Skeletal muscle satellite cell (primary cell): ENCODE measurements at regions not wholly inside any gene's neighbourhood (a gene's known extent, or its start where the extent isn't known, plus 50 kb on each side); places are given as distances from the start of the nearest gene placed in this dataset.

Source experiments
- H3K27me3 ChIP-seq: 2 replicates; pipeline ENCODE4 v1.7.0; 2013; ENCODE audit warnings: low read length; ENCODE audit not compliant: control insufficient read depth, insufficient read depth
- H3K36me3 ChIP-seq: 2 replicates; pipeline ENCODE4 v1.7.0; 2013; ENCODE audit warnings: mild to moderate bottlenecking, control low read depth, low read length; ENCODE audit not compliant: insufficient read depth
- H3K4me1 ChIP-seq: 2 replicates; pipeline ENCODE4 v1.7.0; 2013; ENCODE audit warnings: low read length; ENCODE audit not compliant: control insufficient read depth, insufficient read depth
- H3K4me2 ChIP-seq: 2 replicates; pipeline ENCODE4 v1.7.0; 2013; ENCODE audit warnings: mild to moderate bottlenecking, low read length
- H3K4me3 ChIP-seq: 2 replicates; pipeline ENCODE4 v1.7.0; 2013; ENCODE audit warnings: low read length
- H3K9ac ChIP-seq: 2 replicates; pipeline ENCODE4 v1.7.0; 2013; ENCODE audit warnings: mild to moderate bottlenecking, low read depth, low read length, moderate library complexity
- H3K9me3 ChIP-seq: replicated peaks from 2 replicates; pipeline ENCODE4 v1.7.0; 2013; ENCODE audit warnings: mild to moderate bottlenecking, control low read depth, low read length

GRCh38 chr9:115262952-115263351 is 145.0 kb upstream of the TNC start:
- Histone ChIP-seq H3K4me3 (no peak overlapping the region), H3K27me3 (no peaks in the 10 kb centered on the region), H3K9me3 (no peaks in the 10 kb centered on the region), H3K9ac (no peak overlapping the region), H3K4me2 (no peak overlapping the region), H3K4me1 (peaks cover 43% of the 10 kb centered on the region), H3K36me3 (no peaks in the 10 kb centered on the region)

GRCh38 chr9:115263371-115264075 is 145.6 kb upstream of the TNC start:
- Histone ChIP-seq H3K4me1 (peaks cover 43% of the 10 kb centered on the region), H3K4me3 (no peak overlapping the region), H3K36me3 (no peaks in the 10 kb centered on the region), H3K4me2 (no peak overlapping the region), H3K9ac (no peak overlapping the region), H3K9me3 (no peaks in the 10 kb centered on the region), H3K27me3 (no peaks in the 10 kb centered on the region)

- H3K9me3 ChIP-seq, result no peaks in the 10 kb centered on the region
- no peak overlapping the region for H3K4me3 ChIP-seq
- H3K27me3 ChIP-seq, result no peaks in the 10 kb centered on the region
- H3K4me1 ChIP-seq, result peaks cover 43% of the 10 kb centered on the region
- H3K36me3 ChIP-seq, result no peaks in the 10 kb centered on the region
- no peak overlapping the region for H3K4me2 ChIP-seq
- no peak overlapping the region for H3K9ac ChIP-seq
Measured at GRCh38 chr9:115264313-115264712, 146.4 kb upstream of the TNC start.

GRCh38 chr9:115267790-115268189 is 149.8 kb upstream of the TNC start:
- Histone ChIP-seq H3K9ac (no peak overlapping the region), H3K4me3 (no peak overlapping the region), H3K36me3 (no peaks in the 10 kb centered on the region), H3K4me1 (peaks cover 25% of the 10 kb centered on the region), H3K27me3 (no peaks in the 10 kb centered on the region), H3K4me2 (no peak overlapping the region), H3K9me3 (no peaks in the 10 kb centered on the region)

GRCh38 chr9:115275753-115276152 is 157.8 kb upstream of the TNC start:
- no peaks in the 10 kb centered on the region for H3K9me3 ChIP-seq
- H3K9ac ChIP-seq, result no peak overlapping the region

GRCh38 chr9:115276621-115277020 is 158.7 kb upstream of the TNC start:
- Histone ChIP-seq H3K4me3 (no peak overlapping the region), H3K9ac (no peak overlapping the region), H3K27me3 (no peaks in the 10 kb centered on the region), H3K36me3 (no peaks in the 10 kb centered on the region), H3K4me2 (no peak overlapping the region), H3K9me3 (no peaks in the 10 kb centered on the region), H3K4me1 (peaks cover 8% of the 10 kb centered on the region)

More at GRCh38 chr9:115275753-115276152, 157.8 kb upstream of the TNC start:
- no peaks in the 10 kb centered on the region for H3K36me3 ChIP-seq
- H3K4me1 ChIP-seq, result peaks cover 8% of the 10 kb centered on the region
- no peak overlapping the region for H3K4me3 ChIP-seq
- H3K4me2 ChIP-seq, result no peak overlapping the region
- no peaks in the 10 kb centered on the region for H3K27me3 ChIP-seq

GRCh38 chr9:115277301-115277700 is 159.3 kb upstream of the TNC start:
- no peaks in the 10 kb centered on the region for H3K36me3 ChIP-seq
- no peak overlapping the region for H3K9ac ChIP-seq
- H3K27me3 ChIP-seq, result no peaks in the 10 kb centered on the region
- H3K4me3 ChIP-seq, result no peak overlapping the region
- no peaks in the 10 kb centered on the region for H3K9me3 ChIP-seq
- peaks cover 8% of the 10 kb centered on the region for H3K4me1 ChIP-seq
- no peak overlapping the region for H3K4me2 ChIP-seq

- no peak overlapping the region for H3K9ac ChIP-seq
- no peaks in the 10 kb centered on the region for H3K36me3 ChIP-seq
- H3K4me2 ChIP-seq, result no peak overlapping the region
- H3K4me3 ChIP-seq, result no peak overlapping the region
- H3K4me1 ChIP-seq, result peaks cover 8% of the 10 kb centered on the region
- no peaks in the 10 kb centered on the region for H3K9me3 ChIP-seq
- H3K27me3 ChIP-seq, result peaks cover 4% of the 10 kb centered on the region
Measured at GRCh38 chr9:115278326-115279035, 160.5 kb upstream of the TNC start.

- H3K4me2 ChIP-seq, result no peak overlapping the region
- H3K27me3 ChIP-seq, result peaks cover 4% of the 10 kb centered on the region
- no peaks in the 10 kb centered on the region for H3K9me3 ChIP-seq
- H3K4me3 ChIP-seq, result no peak overlapping the region
- H3K4me1 ChIP-seq, result no peaks in the 10 kb centered on the region
- H3K36me3 ChIP-seq, result no peaks in the 10 kb centered on the region
- H3K9ac ChIP-seq, result no peak overlapping the region
Measured at GRCh38 chr9:115283395-115283794, 165.4 kb upstream of the TNC start.

- Histone ChIP-seq H3K4me3 (no peak overlapping the region), H3K27me3 (peaks cover 4% of the 10 kb centered on the region), H3K36me3 (no peaks in the 10 kb centered on the region), H3K9me3 (no peaks in the 10 kb centered on the region), H3K9ac (no peak overlapping the region), H3K4me1 (no peaks in the 10 kb centered on the region), H3K4me2 (no peak overlapping the region)
Measured at GRCh38 chr9:115285836-115286235, 167.9 kb upstream of the TNC start.

GRCh38 chr9:115286411-115286810 is 168.5 kb upstream of the TNC start:
- no peaks in the 10 kb centered on the region for H3K4me1 ChIP-seq
- no peak overlapping the region for H3K4me3 ChIP-seq
- no peaks in the 10 kb centered on the region for H3K36me3 ChIP-seq
- H3K9me3 ChIP-seq, result no peaks in the 10 kb centered on the region
- peaks cover 4% of the 10 kb centered on the region for H3K27me3 ChIP-seq
- no peak overlapping the region for H3K4me2 ChIP-seq
- no peak overlapping the region for H3K9ac ChIP-seq

GRCh38 chr9:115289757-115290208 is 171.8 kb upstream of the TNC start:
- H3K9ac ChIP-seq, result no peak overlapping the region
- no peak overlapping the region for H3K4me3 ChIP-seq
- H3K4me2 ChIP-seq, result no peak overlapping the region
- no peaks in the 10 kb centered on the region for H3K9me3 ChIP-seq
- H3K4me1 ChIP-seq, result peaks cover 4% of the 10 kb centered on the region
- H3K36me3 ChIP-seq, result no peaks in the 10 kb centered on the region
- H3K27me3 ChIP-seq, result no peaks in the 10 kb centered on the region
